ENCODE measurements at regions not wholly inside any gene's neighbourhood (a gene's known extent, or its start where the extent isn't known, plus 50 kb on each side); places are given as distances from the start of the nearest gene placed in this dataset.

GRCh38 chr9:19587678-19588077, 178.9 kb downstream of the ACER2 start:
- DNase-seq: no peak

GRCh38 chr9:19583890-19584289, 175.1 kb downstream of the ACER2 start:
- DNase-seq: no peak

GRCh38 chr9:19577411-19577810, 168.6 kb downstream of the ACER2 start:
- no peak for DNase-seq

GRCh38 chr9:19568946-19569345, 160.1 kb downstream of the ACER2 start:
- DNase-seq: peak; percentile 51

DNA sequence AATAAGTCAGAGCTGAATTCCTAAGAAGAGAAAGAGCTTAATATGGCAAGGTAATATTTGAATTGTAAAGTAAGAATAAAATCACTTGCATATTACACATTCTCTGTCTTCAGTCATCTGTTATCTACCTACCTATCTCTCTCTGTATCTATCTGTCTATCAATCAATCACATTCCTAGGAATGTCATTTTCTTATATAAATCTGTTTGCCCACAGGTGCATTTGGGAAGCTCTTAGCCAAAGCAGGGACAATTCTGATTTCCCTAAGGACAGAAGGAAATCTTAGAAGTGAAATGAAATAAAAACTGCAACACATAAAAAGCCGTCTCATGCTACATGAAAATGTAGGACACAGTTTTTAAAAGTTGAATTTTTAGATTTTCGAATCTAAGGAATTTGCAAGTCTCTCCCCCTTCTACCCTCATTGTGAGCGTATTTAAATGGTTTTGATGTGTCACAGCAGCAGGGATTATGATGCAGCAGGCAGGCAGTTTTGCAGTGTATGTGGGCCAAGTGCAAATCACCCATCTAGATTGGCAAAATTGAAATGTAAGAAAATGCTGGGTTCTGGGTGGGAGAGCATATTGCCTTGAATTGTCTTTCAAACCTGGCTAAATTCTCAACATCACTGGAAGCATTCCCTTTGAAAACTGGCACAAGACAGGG, 155.7 kb downstream of the ACER2 start:
- DNase-seq: no peak

- DNase-seq: no peak
These were observed 146.4 kb downstream of the ACER2 start for GRCh38 chr9:19555214-19555613.

- DNase-seq: no peak
These were observed 145.7 kb downstream of the ACER2 start for GRCh38 chr9:19554529-19554928.

GRCh38 chr9:19553441-19553840, 144.6 kb downstream of the ACER2 start:
- DNase-seq: no peak

DNA sequence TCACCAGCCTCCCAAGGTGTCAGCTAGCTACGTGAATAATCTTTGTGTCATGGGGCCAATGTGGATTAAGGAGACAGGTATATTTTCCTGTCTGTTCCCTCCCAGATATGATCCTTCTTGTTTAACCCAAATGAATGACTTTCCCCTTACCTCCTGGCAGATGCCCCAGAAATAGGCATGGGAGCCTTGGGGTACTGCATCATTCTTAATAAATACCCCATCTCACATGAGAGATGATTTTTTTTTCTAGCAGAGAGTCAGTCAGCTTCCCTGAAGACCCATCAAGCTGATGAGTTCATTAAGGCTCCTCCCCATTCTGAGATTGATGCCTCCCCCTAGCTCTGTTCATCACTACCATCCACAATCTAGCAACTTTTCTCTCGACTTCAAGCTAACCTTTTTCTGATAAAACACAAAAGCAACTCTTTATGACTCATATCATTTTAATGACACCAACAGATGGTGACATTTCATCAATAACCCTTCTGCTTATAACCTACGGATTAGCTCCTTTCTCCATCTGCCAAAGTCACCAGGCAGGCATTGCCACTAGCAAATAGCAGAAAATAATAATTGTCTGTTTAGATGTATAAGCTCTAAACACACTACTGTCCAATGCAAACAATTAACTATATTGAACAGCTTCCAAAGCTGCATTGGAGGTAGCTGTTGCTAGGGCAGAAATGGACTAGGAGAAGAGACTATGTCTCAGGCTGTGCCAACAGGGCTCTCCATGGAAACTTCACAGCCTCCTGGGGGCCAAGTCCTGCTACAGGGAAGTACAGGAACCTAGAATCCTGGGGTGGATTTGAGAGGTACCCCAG, 143.7 kb downstream of the ACER2 start:
- peak; percentile 93 for DNase-seq

GRCh38 chr9:19551124-19551929, 142.5 kb downstream of the ACER2 start:
- no peak for DNase-seq

- no peak for DNase-seq
These were observed 141.2 kb downstream of the ACER2 start for GRCh38 chr9:19550009-19550408.

GRCh38 chr9:19533373-19533772, 124.6 kb downstream of the ACER2 start:
- no peak for DNase-seq

- DNase-seq: no peak
These were observed 118.9 kb downstream of the ACER2 start for GRCh38 chr9:19527663-19528062.

GRCh38 chr9:19522558-19522957, 113.7 kb downstream of the ACER2 start:
- no peak for DNase-seq

DNA sequence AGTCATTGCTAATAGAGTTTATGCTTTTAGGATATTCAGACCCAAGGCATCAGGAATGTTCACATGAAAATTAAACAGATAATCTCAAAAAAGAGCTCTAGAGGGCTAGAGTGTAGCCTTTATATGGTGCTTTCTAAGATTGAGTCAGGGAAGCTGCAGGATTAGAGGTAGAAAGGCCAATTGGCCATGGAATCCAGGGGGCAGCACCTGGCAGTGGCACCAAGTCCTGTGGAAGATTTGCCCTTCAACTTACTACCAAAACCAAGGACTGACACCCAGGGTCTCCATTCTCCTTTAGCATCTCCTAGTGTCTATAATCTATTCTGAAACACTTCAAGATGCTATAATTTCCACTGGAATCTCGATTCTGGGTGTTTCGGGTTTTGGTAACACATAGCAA, 112.4 kb downstream of the ACER2 start:
- no peak for DNase-seq

DNA sequence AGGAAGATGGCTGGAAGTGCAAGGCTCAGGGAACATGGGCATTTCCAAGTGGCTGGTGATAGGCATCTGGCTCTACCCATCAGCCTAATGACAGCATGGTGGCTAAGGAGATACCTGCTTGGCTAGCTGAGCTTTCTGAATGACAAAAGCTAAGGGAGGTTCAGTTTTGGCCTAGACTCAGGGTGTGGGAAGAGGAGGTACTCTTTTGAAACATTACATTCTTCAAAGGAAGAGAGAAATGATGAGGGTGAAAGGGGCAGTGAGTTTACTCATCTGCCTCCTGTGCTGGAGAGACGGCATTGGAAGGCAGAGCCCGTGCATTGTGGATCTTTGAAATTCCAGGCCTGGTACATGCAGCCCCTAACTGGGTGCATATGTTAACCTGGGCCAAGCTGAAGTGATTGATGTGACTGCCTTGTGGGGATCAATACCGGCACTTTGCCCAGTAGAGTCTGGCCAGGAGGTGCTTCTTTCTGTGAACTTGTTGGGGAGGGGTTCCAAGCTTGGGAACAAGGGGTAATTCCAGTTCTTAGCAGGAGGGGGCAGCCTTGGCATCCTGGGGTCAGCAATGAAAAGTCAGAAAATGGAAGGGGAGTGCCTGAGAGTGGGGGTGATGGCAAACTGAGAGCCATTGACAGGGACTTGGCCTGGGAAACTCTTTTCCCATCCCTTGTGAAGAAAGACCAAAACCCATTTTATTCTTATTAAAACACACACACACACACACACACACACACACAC, 108.6 kb downstream of the ACER2 start:
- DNase-seq: no peak

DNA sequence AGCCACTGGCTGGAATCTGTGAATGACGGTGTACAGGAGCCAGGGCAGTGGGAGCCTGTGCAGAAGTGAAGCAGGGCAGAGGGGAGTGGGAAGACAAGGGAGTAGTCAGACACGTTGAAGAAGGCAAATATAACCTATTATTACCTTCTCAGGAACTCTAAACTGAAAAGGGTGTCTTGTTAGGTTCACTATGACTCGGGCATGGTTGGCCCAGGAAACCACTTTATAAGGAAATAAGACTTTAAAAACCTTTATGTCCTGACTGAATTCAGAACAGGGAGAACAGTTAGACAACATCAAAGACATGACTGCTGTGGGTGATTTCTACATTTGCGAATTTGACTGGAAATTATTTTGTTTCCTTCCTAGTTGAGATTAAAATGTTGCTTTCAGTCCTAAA, 107.5 kb downstream of the ACER2 start:
- no peak for DNase-seq

DNA sequence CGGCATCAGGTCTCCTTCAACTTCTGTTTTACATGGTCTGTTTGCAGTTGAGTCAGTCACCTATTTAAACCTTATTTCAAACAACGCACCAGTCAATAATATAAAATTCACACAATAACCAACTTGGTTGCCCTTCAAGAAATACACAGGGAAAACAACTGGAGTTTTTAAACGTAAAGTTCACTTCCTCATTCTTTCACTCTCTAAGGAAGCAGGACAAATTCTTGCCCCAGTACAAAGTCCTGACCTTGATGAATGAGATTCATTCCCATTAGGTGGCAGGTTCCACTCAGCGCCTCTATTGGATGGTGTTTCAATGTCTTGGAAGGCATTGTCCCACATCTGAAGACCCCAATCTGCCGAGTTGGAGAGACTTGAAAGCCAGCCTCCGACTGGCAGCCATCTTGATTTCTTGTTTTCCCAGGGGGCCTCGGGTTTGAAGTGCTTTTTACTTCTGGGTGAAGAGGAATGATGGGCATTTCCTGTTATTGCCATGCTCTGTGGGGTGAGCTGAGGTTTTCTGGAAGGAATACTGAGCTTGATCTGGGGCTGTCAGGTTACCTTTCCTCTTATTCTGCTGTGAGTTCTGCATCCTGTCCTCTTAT, 105.0 kb downstream of the ACER2 start:
- no peak for DNase-seq

DNA sequence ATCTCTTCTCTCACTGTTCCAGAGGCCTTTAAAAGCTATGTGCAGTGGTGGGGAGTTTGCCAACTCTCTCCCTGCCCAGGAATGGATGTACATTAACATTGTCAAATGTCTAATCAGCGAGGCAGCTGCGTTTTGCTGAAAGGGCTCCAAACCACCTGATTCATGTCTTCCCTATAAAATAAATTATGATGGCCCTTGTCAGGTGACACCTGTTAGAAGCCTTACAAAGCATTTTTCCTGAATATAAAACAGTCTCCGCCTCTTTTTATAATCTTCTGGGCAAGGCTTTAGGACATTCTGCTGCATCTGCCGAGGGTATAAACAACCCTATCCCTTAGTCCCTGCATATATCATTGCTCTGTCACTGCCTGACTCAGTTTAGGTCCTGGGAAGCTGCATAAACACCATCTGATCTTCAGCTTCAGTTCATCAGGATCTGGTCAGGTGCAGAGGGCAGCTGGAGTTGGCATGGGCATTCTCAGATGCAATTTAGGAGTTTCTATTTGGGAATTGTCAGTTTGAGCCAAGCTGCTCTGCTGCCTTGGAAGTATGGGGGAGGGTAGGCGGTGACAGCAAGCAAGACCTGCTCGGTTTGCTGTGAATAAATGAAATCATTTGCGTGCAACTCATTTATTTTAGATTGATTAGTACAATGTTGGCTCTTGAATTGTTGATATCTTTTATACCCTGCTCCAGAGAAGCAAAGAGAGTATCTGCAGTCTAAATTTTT, 103.5 kb downstream of the ACER2 start:
- peak; percentile 26 for DNase-seq

DNA sequence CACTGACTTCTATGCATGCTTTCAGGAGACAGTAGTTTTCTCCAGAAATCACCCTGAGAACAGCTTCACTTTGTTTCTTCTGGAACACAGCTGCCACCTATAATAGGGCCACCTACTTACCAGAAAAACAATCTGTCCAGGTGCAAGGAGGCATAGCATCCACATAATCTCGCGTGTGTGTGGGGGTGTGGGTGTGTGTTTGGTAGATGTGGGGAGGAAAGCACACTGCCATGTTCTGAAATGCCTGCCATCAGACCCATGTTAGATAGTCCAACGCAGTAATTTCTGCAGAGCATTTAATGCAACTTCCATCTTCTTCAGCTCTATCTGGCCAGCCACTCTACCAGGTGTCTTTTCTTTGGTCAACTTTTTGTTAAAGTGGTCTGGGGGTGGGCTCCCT, 102.9 kb downstream of the ACER2 start:
- DNase-seq: no peak

DNA sequence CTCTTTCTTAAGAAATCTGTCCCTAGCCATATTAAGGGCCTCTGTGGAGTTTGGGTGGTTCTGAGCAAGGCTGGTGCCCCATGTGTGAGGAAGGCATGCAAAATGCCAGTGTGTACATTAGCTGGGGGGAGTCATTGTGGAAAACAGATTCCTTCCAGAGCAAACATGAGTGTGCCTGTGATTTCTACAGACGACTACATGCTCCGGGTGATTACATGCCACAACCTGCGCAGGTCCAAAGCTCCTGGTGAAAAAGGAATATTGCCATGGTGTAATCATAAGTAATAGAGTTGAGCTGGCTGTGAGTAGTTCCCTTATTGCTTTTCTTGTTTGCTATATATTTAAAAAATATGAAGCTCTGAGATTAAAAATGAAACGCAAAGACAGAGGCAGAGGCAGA, 102.1 kb downstream of the ACER2 start:
- no peak for DNase-seq

Data from NCI-H1694 treated with DMSO at 0.1 percent for 48 hours (cell line).